ENCODE measurements at regions not wholly inside any gene's neighbourhood (a gene's known extent, or its start where the extent isn't known, plus 50 kb on each side); places are given as distances from the start of the nearest gene placed in this dataset.

- H3K27me3 ChIP-seq (ENCODE audit: control insufficient read depth, insufficient read depth, low read length): no peaks in the 10 kb centered on the region
- H3K4me1 ChIP-seq (ENCODE audit: control insufficient read depth, insufficient read depth, low read length): no peaks in the 10 kb centered on the region
- no peak overlapping the region for H3K27ac ChIP-seq (ENCODE audit: low read depth, low read length)
- H3K36me3 ChIP-seq (ENCODE audit: control insufficient read depth, insufficient read depth, low read length): no peaks in the 10 kb centered on the region
- H3K9me3 ChIP-seq (ENCODE audit: control insufficient read depth, insufficient read depth, low read depth, low read length): no peaks in the 10 kb centered on the region
- no peak overlapping the region for H3K4me3 ChIP-seq (ENCODE audit: low read depth, low read length)
- H3K9ac ChIP-seq (ENCODE audit: low read length): no peak overlapping the region
These were observed 334.8 kb downstream of the MYCN start for GRCh38 chr2:16275131-16275530.

- no peaks in the 10 kb centered on the region for H3K9me3 ChIP-seq (ENCODE audit: control insufficient read depth, insufficient read depth, low read depth, low read length)
- H3K4me3 ChIP-seq (ENCODE audit: low read depth, low read length): no peak overlapping the region
- no peaks in the 10 kb centered on the region for H3K36me3 ChIP-seq (ENCODE audit: control insufficient read depth, insufficient read depth, low read length)
- no peak overlapping the region for H3K9ac ChIP-seq (ENCODE audit: low read length)
- no peaks in the 10 kb centered on the region for H3K27me3 ChIP-seq (ENCODE audit: control insufficient read depth, insufficient read depth, low read length)
- H3K27ac ChIP-seq (ENCODE audit: low read depth, low read length): no peak overlapping the region
- no peaks in the 10 kb centered on the region for H3K4me1 ChIP-seq (ENCODE audit: control insufficient read depth, insufficient read depth, low read length)
These were observed 332.8 kb downstream of the MYCN start for GRCh38 chr2:16273111-16273510.

- H3K27me3 ChIP-seq (ENCODE audit: control insufficient read depth, insufficient read depth, low read length): no peaks in the 10 kb centered on the region
- H3K4me3 ChIP-seq (ENCODE audit: low read depth, low read length): no peak overlapping the region
- H3K9me3 ChIP-seq (ENCODE audit: control insufficient read depth, insufficient read depth, low read depth, low read length): no peaks in the 10 kb centered on the region
- no peak overlapping the region for H3K9ac ChIP-seq (ENCODE audit: low read length)
- no peak overlapping the region for H3K27ac ChIP-seq (ENCODE audit: low read depth, low read length)
- H3K4me1 ChIP-seq (ENCODE audit: control insufficient read depth, insufficient read depth, low read length): no peaks in the 10 kb centered on the region
- H3K36me3 ChIP-seq (ENCODE audit: control insufficient read depth, insufficient read depth, low read length): no peaks in the 10 kb centered on the region
These were observed 331.9 kb downstream of the MYCN start for GRCh38 chr2:16272038-16272788.

DNA sequence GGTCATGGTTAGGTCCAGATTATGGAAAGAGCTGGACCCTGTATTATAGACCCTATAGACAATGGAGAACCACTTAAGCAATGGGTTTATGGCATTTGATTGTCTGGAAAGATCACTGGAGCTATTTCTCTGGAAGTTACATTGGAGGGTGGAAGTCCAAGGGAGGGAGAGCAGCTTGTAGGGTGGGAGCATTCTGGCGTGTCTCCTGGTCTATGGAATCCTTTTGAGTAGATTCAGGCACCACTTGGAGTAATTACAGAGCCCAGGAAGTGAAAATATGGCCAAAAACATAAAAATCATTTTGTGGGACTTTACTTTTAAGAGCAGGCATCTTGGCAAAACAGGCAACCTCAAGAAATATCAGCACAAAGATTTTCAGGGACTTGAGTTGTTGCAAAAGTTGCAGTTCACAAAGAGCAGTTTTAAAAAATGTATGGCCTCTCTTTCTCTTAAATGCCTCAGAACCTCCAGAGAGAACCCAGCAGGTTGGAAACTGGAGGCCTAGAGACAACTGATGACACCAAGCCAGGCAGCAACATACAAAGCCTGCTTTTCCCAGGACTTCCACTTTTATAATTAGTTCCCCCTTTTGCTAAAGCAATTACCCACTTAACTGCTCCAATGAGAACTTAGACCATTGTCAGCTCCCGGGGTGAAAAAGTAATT is 331.0 kb downstream of the MYCN start:
- H3K27me3 ChIP-seq (ENCODE audit: control insufficient read depth, insufficient read depth, low read length): no peaks in the 10 kb centered on the region
- H3K27ac ChIP-seq (ENCODE audit: low read depth, low read length): no peak overlapping the region
- no peaks in the 10 kb centered on the region for H3K4me1 ChIP-seq (ENCODE audit: control insufficient read depth, insufficient read depth, low read length)
- H3K36me3 ChIP-seq (ENCODE audit: control insufficient read depth, insufficient read depth, low read length): no peaks in the 10 kb centered on the region
- H3K9me3 ChIP-seq (ENCODE audit: control insufficient read depth, insufficient read depth, low read depth, low read length): no peaks in the 10 kb centered on the region
- H3K9ac ChIP-seq (ENCODE audit: low read length): no peak overlapping the region
- no peak overlapping the region for H3K4me3 ChIP-seq (ENCODE audit: low read depth, low read length)

DNA sequence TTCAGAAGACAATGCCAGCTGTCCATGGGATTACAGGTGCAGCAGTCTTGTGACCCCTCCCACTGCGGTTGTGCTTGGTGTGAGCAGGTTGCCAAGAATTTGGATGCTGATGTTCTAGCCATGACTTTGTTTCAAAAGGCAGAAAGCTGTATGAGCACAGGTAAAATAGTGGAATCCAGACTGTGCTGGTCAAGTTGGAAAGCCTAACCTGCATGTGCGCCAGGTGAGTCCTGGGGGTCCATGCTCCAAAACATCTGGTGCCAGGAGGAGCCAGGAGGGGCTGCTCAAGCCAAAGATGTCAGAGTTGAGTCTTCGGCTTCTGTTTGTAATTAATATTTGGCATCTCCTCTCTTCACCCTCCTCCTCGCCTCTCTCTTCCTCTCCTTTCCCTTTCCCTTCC is 330.1 kb downstream of the MYCN start:
- H3K36me3 ChIP-seq (ENCODE audit: control insufficient read depth, insufficient read depth, low read length): no peaks in the 10 kb centered on the region
- no peak overlapping the region for H3K4me3 ChIP-seq (ENCODE audit: low read depth, low read length)
- no peak overlapping the region for H3K9ac ChIP-seq (ENCODE audit: low read length)
- no peaks in the 10 kb centered on the region for H3K27me3 ChIP-seq (ENCODE audit: control insufficient read depth, insufficient read depth, low read length)
- no peaks in the 10 kb centered on the region for H3K9me3 ChIP-seq (ENCODE audit: control insufficient read depth, insufficient read depth, low read depth, low read length)
- no peaks in the 10 kb centered on the region for H3K4me1 ChIP-seq (ENCODE audit: control insufficient read depth, insufficient read depth, low read length)
- H3K27ac ChIP-seq (ENCODE audit: low read depth, low read length): no peak overlapping the region

GRCh38 chr2:16268301-16269000 is 328.1 kb downstream of the MYCN start:
- no peaks in the 10 kb centered on the region for H3K9me3 ChIP-seq (ENCODE audit: control insufficient read depth, insufficient read depth, low read depth, low read length)
- no peak overlapping the region for H3K9ac ChIP-seq (ENCODE audit: low read length)
- H3K36me3 ChIP-seq (ENCODE audit: control insufficient read depth, insufficient read depth, low read length): no peaks in the 10 kb centered on the region
- H3K27me3 ChIP-seq (ENCODE audit: control insufficient read depth, insufficient read depth, low read length): no peaks in the 10 kb centered on the region
- no peak overlapping the region for H3K4me3 ChIP-seq (ENCODE audit: low read depth, low read length)
- H3K27ac ChIP-seq (ENCODE audit: low read depth, low read length): no peak overlapping the region
- H3K4me1 ChIP-seq (ENCODE audit: control insufficient read depth, insufficient read depth, low read length): no peaks in the 10 kb centered on the region

GRCh38 chr2:16266571-16266970 is 326.2 kb downstream of the MYCN start:
- no peak overlapping the region for H3K27ac ChIP-seq (ENCODE audit: low read depth, low read length)

GRCh38 chr2:16264931-16265540 is 324.7 kb downstream of the MYCN start:
- no peaks in the 10 kb centered on the region for H3K9me3 ChIP-seq (ENCODE audit: control insufficient read depth, insufficient read depth, low read depth, low read length)
- H3K4me1 ChIP-seq (ENCODE audit: control insufficient read depth, insufficient read depth, low read length): no peaks in the 10 kb centered on the region
- no peak overlapping the region for H3K4me3 ChIP-seq (ENCODE audit: low read depth, low read length)
- no peaks in the 10 kb centered on the region for H3K36me3 ChIP-seq (ENCODE audit: control insufficient read depth, insufficient read depth, low read length)
- no peaks in the 10 kb centered on the region for H3K27me3 ChIP-seq (ENCODE audit: control insufficient read depth, insufficient read depth, low read length)
- H3K27ac ChIP-seq (ENCODE audit: low read depth, low read length): no peak overlapping the region
- H3K9ac ChIP-seq (ENCODE audit: low read length): no peak overlapping the region

More at GRCh38 chr2:16266571-16266970, 326.2 kb downstream of the MYCN start:
- H3K9me3 ChIP-seq (ENCODE audit: control insufficient read depth, insufficient read depth, low read depth, low read length): no peaks in the 10 kb centered on the region
- H3K4me1 ChIP-seq (ENCODE audit: control insufficient read depth, insufficient read depth, low read length): no peaks in the 10 kb centered on the region
- no peaks in the 10 kb centered on the region for H3K36me3 ChIP-seq (ENCODE audit: control insufficient read depth, insufficient read depth, low read length)
- H3K4me3 ChIP-seq (ENCODE audit: low read depth, low read length): no peak overlapping the region
- no peaks in the 10 kb centered on the region for H3K27me3 ChIP-seq (ENCODE audit: control insufficient read depth, insufficient read depth, low read length)
- H3K9ac ChIP-seq (ENCODE audit: low read length): no peak overlapping the region

DNA sequence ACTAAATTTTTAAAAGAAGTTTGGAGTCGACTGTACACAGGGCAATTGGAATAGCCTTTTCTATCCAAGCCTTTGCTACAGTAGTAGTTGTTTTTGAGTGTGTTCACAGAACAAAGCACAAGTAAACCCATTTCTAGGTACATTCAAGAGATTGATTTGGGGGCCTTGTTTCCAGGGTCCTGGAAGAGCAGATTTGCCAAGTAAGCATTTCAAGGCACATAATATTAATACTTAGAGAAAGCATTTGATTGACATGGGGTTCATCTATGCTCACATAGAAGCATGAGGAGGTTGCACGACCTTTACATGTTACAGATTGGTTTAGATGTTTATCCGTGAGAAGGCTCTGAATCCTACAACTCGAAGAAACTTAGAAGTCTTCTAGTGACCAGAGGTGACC is 324.1 kb downstream of the MYCN start:
- Histone ChIP-seq H3K4me3 (ENCODE audit: low read depth, low read length) (no peak overlapping the region), H3K4me1 (ENCODE audit: control insufficient read depth, insufficient read depth, low read length) (no peaks in the 10 kb centered on the region), H3K9ac (ENCODE audit: low read length) (no peak overlapping the region), H3K36me3 (ENCODE audit: control insufficient read depth, insufficient read depth, low read length) (no peaks in the 10 kb centered on the region), H3K27ac (ENCODE audit: low read depth, low read length) (no peak overlapping the region), H3K27me3 (ENCODE audit: control insufficient read depth, insufficient read depth, low read length) (no peaks in the 10 kb centered on the region), H3K9me3 (ENCODE audit: control insufficient read depth, insufficient read depth, low read depth, low read length) (no peaks in the 10 kb centered on the region)

DNA sequence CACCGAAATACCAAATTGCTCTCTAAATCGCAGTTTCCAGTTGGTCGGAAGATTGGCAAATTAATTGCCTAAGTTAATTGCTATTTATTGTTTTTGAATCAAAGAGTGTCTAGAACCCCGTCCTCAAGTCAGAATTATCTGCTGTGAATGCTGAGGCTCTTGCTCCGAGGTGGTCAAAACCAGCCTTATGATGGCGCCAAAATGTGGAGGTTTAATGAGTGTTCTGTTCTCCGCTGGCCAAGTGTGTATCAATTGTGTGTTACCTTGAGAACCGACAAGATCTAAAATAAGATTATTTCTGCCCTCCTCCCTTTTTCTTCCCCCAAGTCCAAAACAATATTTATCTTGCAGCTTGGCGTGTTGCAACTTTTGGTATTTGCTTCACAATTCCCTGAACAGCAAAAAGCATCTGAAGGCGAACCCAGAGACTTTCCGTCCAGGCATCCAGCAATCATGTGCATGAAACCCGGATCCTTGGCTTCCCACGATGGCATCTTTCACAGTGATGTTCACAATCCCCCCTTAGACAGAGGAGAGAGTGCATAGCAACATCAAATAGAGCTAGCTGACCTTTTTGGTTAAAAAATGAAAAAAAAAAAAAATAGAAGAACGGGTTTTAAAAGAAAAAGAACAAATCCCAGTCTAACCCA is 323.0 kb downstream of the MYCN start:
- no peak overlapping the region for H3K4me3 ChIP-seq (ENCODE audit: low read depth, low read length)
- no peaks in the 10 kb centered on the region for H3K36me3 ChIP-seq (ENCODE audit: control insufficient read depth, insufficient read depth, low read length)
- H3K9ac ChIP-seq (ENCODE audit: low read length): no peak overlapping the region
- no peaks in the 10 kb centered on the region for H3K9me3 ChIP-seq (ENCODE audit: control insufficient read depth, insufficient read depth, low read depth, low read length)
- no peaks in the 10 kb centered on the region for H3K4me1 ChIP-seq (ENCODE audit: control insufficient read depth, insufficient read depth, low read length)
- H3K27me3 ChIP-seq (ENCODE audit: control insufficient read depth, insufficient read depth, low read length): no peaks in the 10 kb centered on the region
- H3K27ac ChIP-seq (ENCODE audit: low read depth, low read length): no peak overlapping the region
